ENCODE measurements at regions not wholly inside any gene's neighbourhood (a gene's known extent, or its start where the extent isn't known, plus 50 kb on each side); places are given as distances from the start of the nearest gene placed in this dataset.

GRCh38 chr2:41647468-41648050, 400.3 kb upstream of the PKDCC start:
- no peak for DNase-seq (ENCODE audit: low read depth)
- H3K4me3 ChIP-seq (ENCODE audit: control insufficient read depth, low read depth, low read length) = no peak overlapping the region
- TF ChIP-seq, protein P1, sequence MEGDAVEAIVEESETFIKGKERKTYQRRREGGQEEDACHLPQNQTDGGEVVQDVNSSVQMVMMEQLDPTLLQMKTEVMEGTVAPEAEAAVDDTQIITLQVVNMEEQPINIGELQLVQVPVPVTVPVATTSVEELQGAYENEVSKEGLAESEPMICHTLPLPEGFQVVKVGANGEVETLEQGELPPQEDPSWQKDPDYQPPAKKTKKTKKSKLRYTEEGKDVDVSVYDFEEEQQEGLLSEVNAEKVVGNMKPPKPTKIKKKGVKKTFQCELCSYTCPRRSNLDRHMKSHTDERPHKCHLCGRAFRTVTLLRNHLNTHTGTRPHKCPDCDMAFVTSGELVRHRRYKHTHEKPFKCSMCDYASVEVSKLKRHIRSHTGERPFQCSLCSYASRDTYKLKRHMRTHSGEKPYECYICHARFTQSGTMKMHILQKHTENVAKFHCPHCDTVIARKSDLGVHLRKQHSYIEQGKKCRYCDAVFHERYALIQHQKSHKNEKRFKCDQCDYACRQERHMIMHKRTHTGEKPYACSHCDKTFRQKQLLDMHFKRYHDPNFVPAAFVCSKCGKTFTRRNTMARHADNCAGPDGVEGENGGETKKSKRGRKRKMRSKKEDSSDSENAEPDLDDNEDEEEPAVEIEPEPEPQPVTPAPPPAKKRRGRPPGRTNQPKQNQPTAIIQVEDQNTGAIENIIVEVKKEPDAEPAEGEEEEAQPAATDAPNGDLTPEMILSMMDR (IDR thresholded peaks at IDR 0.05; ENCODE audit: control insufficient read depth, insufficient read depth, low read depth, low read length, missing control alignments) = no peak

- H3K4me3 ChIP-seq (ENCODE audit: control insufficient read depth, low read depth, low read length) = no peak overlapping the region
- TF ChIP-seq, protein P1 (IDR thresholded peaks at IDR 0.05; ENCODE audit: control insufficient read depth, insufficient read depth, low read depth, low read length, missing control alignments) = no peak
- DNase-seq (ENCODE audit: low read depth) = no peak
These were observed 390.6 kb upstream of the PKDCC start for GRCh38 chr2:41657226-41657625.

DNA sequence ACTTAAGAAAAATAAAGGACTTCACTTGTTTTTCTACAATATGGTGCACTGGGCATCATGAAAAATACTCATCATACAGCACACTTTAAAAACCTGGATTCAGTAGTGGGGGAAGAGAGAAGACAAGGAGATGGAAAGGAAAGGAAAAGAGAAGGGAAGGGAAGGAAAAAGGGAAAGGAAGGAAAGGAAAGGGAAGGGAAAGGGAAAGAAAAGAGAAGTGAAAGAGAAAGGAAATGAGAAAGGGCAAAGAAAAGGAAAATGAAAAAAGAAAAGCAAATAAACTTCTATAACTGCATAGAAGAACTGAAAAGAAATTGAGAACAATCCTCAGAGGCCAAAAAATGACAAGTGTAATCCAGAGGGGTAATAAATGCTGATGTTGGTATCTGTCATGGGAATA, 388.1 kb upstream of the PKDCC start:
- TF ChIP-seq, protein P1 (IDR thresholded peaks at IDR 0.05; ENCODE audit: control insufficient read depth, insufficient read depth, low read depth, low read length, missing control alignments) = no peak
- no peak overlapping the region for H3K4me3 ChIP-seq (ENCODE audit: control insufficient read depth, low read depth, low read length)
- DNase-seq (ENCODE audit: low read depth) = no peak

GRCh38 chr2:41662461-41662860, 385.4 kb upstream of the PKDCC start:
- TF ChIP-seq, protein P1 (IDR thresholded peaks at IDR 0.05; ENCODE audit: control insufficient read depth, insufficient read depth, low read depth, low read length, missing control alignments) = no peak
- H3K4me3 ChIP-seq (ENCODE audit: control insufficient read depth, low read depth, low read length) = no peak overlapping the region
- no peak for DNase-seq (ENCODE audit: low read depth)

- TF ChIP-seq, protein P1 (IDR thresholded peaks at IDR 0.05; ENCODE audit: control insufficient read depth, insufficient read depth, low read depth, low read length, missing control alignments) = no peak
These were observed 384.8 kb upstream of the PKDCC start for GRCh38 chr2:41663056-41663455.

GRCh38 chr2:41668529-41668928, 379.3 kb upstream of the PKDCC start:
- no peak for DNase-seq (ENCODE audit: low read depth)
- H3K4me3 ChIP-seq (ENCODE audit: control insufficient read depth, low read depth, low read length) = no peak overlapping the region
- TF ChIP-seq, protein P1 (IDR thresholded peaks at IDR 0.05; ENCODE audit: control insufficient read depth, insufficient read depth, low read depth, low read length, missing control alignments) = no peak

More at GRCh38 chr2:41663056-41663455, 384.8 kb upstream of the PKDCC start:
- no peak overlapping the region for H3K4me3 ChIP-seq (ENCODE audit: control insufficient read depth, low read depth, low read length)
- no peak for DNase-seq (ENCODE audit: low read depth)
